ENCODE measurements at regions not wholly inside any gene's neighbourhood (a gene's known extent, or its start where the extent isn't known, plus 50 kb on each side); places are given as distances from the start of the nearest gene placed in this dataset.
"Not testable (repeated sequence)": the region's sequence is repeated elsewhere in the genome, so short reads cannot be mapped to it uniquely, and the experiment has no call there.

- no peak for DNase-seq
Observed at GRCh38 chr9:19651681-19652080, 137.2 kb downstream of the SLC24A2 start.

GRCh38 chr9:19650312-19650711, 138.5 kb downstream of the SLC24A2 start:
- DNase-seq, result no peak

DNA sequence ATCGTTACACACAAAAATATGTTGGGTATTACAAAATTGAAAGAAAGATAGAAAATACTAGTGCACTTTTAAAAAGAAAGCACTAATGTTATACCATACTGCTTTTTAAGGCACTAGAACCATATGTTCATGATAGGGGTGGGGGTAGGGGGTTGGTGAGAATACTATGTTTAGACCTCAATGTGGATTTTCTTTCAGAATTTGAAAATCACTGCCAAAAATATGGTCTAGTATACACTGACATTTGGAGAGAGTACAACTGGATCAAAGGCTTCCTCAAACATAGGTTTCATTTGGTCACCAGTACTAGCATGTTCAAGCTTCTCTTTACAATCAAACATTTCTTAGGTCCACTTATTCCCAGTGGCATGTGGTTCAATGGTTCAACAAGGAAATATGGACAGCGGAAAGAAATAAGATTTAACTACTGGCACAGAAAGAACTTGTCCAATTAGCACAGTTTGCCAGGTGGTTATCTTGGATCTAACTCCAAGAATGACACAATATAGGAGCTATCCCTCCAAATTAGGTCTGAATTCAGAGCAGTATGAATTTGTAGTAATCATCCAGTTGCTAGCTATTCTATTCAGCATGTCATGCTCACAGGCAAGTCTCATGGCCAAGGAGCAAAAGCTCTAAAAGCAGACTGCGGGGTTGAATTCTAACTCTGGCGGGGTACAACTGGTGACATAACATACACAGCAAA, 139.3 kb downstream of the SLC24A2 start:
- DNase-seq, result no peak

DNA sequence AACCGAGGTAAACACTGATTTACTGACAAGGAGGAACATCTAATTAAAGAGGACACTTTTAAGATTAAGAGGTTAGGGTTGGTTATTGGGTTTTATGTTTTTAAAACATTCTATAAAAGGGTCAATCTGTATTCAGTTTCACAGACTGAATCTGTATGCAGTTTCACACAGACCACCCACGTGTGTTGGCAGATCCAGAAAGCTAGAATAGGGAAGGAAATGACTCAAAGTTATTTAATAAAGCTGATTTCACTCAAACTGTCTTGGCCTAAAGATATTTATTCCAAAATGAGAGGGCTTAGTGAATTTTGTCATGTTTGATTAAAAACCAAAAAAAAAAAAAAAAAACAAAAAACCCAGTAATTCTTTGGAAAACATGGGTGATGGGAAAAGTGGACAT, 140.2 kb downstream of the SLC24A2 start:
- DNase-seq, result no peak

DNA sequence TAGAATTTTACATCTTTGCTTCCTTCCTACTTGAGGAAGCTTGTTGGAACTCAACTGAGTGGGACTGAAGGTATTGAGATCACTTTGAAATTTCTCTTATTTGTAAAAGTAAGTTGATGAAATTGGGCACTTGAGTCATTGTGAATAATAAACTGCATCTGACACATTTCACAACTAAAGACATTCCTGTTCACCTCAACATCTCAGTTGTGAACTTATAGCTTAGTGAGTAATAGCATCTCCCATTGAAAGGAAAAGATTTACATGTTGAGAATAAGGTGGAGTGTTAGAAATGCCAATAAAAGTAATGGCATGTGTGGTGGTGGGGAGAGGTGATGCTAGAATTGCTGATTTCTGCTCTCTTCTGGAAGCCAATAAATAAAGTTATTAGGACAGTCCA, 145.0 kb downstream of the SLC24A2 start:
- DNase-seq, result no peak

DNA sequence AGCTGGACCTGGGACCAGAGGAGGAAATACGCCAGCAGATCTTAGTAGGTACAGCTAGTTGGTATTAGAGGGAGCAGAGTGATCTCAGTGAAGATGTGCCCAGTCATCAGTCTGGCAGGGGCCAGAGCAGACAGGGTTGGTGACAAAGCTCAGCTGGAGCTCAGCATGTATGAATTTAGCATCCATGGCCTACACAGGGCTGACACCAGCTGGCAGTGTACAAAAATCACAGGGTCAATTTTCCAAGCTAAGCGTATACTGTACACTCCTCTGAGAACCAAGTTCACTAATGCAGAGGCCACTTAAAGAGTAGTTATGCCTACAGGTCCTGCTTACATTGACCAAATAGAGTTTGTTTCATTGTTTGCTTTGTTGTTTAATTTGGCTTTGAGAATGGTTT, 146.6 kb downstream of the SLC24A2 start:
- DNase-seq, result no peak

GRCh38 chr9:19641046-19641445, 147.8 kb downstream of the SLC24A2 start:
- DNase-seq, result peak; percentile 15

DNA sequence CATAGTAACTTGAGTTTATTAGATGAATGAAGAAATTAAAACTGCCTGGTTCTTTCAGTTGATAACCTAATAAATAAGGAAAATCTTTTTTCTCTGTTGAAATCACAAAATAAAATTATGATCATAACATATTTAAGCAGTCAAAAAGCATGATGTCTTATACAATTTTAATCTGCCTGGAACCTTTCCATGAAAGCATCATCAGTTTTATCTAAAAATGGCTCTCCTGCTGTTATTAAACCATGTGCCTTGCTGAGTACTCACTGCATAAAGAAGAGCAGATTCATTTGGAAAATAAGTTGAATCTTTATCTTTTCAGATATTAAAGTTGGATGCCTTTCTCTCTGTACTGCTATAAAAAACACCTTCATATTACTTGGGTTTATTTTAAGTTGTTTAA, 148.8 kb downstream of the SLC24A2 start:
- DNase-seq, result no peak

- no peak for DNase-seq
Observed at GRCh38 chr9:19637084-19637483, 151.8 kb downstream of the SLC24A2 start.

DNA sequence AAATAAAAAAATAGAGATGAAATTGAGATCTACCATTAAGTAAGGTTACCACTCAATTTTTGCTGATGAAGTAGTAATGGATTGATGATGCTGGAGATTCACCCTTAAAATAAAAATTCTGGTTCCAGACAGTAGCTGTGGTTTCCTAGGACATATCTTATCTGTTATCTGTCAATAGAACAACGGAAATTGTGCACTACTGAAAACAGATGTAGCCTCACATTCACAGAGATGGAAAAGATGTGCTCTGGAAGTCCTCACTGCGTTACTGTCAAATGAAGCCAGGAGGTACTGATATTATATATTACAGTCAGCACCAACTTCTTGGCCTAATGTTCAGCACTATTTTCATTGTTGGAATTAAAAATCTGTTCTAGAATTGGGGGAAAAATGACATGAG, 154.0 kb downstream of the SLC24A2 start:
- DNase-seq, result no peak

GRCh38 chr9:19631181-19631580, 157.7 kb downstream of the SLC24A2 start:
- no peak for DNase-seq

DNA sequence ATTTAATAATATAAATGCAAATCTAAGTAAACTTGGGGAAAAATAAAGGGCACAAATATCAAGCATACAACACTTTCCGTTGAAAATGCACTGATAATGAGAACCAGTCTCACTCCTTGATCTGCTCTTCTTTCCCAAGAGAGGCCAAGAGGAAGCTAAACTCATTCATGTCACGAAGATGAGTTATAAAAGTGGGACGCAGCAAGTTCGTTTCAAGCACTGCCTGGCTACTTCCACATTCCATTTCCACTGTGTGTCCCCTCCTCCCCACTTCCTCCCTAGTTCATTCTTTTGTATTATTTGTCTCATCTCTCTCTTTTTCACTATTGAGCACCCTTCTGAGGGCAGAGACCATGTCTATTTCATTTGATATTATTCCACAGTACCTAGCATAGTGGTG, 158.1 kb downstream of the SLC24A2 start:
- no peak for DNase-seq

DNA sequence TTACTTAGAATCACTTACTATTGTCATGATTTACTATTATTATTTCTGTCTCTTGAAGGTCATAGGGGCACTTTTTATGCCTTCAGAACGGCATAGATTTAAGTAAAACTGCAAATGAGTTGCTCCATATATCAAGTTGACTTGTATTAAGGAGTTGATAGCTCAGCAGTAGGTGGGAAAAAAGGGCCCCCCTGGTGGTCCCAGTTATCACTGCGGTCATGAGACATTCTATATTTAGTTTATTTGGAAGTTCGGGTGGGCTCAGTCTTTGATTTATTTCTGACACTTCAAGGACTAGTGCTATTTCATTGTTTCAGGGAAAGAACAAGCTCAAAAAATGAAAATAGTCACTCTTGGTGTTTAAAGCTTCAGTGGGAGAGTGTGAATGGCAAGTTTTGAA, 159.3 kb downstream of the SLC24A2 start:
- DNase-seq, result no peak

DNA sequence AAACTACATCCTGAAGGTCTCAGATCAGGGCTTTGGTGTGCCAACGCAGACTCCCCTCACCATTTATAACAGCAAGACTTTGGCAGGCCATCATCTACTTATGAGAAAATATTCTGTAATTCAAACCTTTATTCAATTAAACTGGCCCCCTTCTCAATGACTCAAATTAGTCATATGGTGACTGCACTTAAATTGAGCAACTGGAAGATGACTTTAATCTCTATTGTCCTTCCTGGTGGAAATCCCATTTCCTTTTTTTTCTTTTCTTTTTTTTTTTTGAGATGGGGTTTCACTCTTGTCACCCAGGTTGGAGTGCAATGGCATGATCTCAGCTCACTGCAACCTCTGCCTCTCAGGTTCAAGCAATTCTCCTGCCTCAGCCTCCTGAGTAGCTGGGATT, 163.4 kb downstream of the SLC24A2 start:
- DNase-seq, result not testable (repeated sequence)

GRCh38 chr9:19624519-19624918, 164.3 kb downstream of the SLC24A2 start:
- DNase-seq, result no peak

DNA sequence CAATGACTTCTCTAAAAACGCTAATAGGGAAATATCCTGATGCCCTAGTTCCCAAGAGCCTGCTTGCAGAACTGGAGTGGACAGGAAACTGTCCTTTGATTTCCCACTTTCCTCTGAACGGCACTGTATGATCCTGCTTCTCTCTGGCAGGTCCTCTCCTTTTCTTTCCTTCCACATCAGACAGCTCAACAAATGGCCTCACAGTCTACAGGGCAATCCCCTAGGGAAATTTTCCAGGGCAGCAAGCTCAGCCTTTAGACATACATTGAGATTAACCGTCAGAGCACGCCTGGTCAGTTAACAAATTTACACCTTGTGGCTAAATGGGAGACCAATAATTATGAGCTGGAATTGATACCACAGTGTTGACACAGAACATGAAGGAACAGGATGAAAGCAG, 164.9 kb downstream of the SLC24A2 start:
- no peak for DNase-seq

DNA sequence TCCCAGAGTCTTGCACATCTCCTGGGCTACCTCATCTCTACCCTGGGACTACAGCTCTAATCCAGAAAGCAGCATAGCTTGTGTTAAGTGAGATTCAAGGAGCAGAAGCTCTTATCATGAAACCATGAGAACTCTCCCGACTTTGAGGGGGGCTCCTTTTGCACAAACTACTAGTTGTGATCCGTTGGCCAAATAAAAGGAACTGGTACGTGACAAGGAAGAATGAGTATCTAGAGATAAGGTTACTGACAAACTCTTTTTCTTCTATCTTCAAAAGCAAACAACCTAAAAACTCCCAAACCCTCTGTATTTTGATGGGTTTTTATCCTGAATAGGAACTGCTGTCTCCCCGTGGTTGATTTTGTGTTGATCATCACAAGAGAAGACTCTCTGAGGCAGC, 168.5 kb downstream of the SLC24A2 start:
- no peak for DNase-seq

- no peak for DNase-seq
Observed at GRCh38 chr9:19619221-19619620, 169.6 kb downstream of the SLC24A2 start.

DNA sequence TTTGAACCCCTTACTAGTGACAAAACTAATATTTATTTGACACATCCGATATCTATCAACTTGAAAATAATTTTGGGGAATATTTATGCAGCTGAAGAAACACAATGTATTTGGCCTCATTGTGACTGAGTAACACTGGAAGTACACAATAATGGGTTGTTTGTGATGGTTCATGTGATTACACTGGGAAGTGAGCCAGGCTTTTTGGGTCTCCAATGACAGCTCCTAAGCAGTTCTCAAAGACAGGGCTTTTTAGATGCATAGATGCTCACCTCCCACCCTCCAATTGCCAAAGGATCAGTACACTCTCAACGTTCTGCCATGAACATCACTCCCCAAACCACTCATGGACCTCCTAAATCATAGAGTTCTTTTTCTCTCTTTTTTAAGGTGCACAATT, 170.0 kb downstream of the SLC24A2 start:
- DNase-seq, result no peak

DNA sequence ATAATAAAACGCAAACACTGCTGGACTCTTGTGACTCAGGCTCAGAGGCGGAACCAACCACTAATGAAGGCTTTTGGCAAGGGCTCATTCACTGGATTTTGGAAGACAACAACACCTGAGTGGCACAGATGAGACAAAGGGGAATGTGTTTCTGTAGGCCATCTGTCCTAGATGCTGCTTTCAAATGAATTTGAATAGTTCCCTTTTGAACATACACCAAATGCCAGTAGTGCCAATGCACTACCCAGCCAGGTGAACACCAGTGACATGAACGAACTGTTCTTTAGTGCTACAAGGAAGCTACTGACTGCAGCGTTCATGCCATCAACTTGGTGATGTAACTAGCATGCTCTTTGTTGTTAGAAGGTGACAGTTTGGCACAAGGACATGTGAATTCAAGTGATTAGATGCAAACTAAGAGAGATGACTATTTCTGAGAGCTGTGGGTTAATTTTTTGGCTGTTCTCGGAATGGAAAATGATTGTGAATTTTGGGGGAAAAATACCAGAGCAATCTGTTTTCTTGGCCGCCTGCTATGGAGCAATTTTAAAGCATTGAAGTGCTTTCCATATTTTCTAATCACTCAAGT, 173.7 kb downstream of the SLC24A2 start:
- DNase-seq, result no peak

GRCh38 chr9:19614294-19614693, 174.5 kb downstream of the SLC24A2 start:
- no peak for DNase-seq

- no peak for DNase-seq
Observed at GRCh38 chr9:19600538-19600937, 188.3 kb downstream of the SLC24A2 start.

- DNase-seq, result no peak
Observed at GRCh38 chr9:19598722-19599121, 189.9 kb downstream of the ACER2 start.

DNA sequence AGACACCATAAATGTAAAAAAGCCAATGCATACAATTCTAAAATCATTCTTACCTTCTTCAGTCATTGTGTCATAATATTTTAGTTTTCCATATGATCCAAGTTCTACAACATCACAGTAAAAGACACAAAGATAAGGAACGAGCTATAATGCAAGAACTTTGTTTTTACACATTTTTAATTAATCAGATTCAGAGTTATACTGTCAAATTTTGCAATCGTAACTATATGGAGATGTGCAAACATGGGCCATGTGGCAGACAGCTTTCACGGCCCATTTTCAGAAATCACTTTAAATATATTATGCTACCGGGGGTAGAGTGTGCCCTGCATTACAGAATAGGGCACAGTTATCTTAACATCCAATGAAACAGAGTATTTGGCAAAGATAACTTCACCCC, 188.4 kb downstream of the ACER2 start:
- no peak for DNase-seq

GRCh38 chr9:19595003-19595402, 186.2 kb downstream of the ACER2 start:
- no peak for DNase-seq

All from HCEC 1CT (cell line).